H9 (cell line): ENCODE measurements at regions not wholly inside any gene's neighbourhood (a gene's known extent, or its start where the extent isn't known, plus 50 kb on each side); places are given as distances from the start of the nearest gene placed in this dataset.

Experiments used
- DNase-seq: peaks from one replicate; pipeline ENCODE4 v3.0.0-alpha.2; 2017
- H2AFZ ChIP-seq: one replicate; pipeline ENCODE4 v1.6.1; 2013; ENCODE audit warnings: mild to moderate bottlenecking, low read length, control low read depth, moderate library complexity
- H2AK5ac ChIP-seq: 2 replicates; pipeline ENCODE4 v1.6.1; 2013; ENCODE audit warnings: low read length, control low read depth, mixed read lengths; ENCODE audit not compliant: insufficient read length
- H2BK120ac ChIP-seq: one replicate; pipeline ENCODE4 v1.6.1; 2013; ENCODE audit warnings: low read depth, mild to moderate bottlenecking, low read length, control low read depth, inconsistent platforms; ENCODE audit not compliant: poor library complexity, severe bottlenecking
- H2BK12ac ChIP-seq: 2 replicates; pipeline ENCODE4 v1.6.1; 2013; ENCODE audit warnings: low read length, control low read depth, mixed read lengths, low read depth; ENCODE audit not compliant: insufficient read length
- H2BK15ac ChIP-seq: 2 replicates; pipeline ENCODE4 v1.6.1; 2013; ENCODE audit warnings: low read depth, low read length, control low read depth
- H2BK20ac ChIP-seq: one replicate; pipeline ENCODE4 v1.6.1; 2013; ENCODE audit warnings: low read depth, mild to moderate bottlenecking, low read length, control low read depth, inconsistent platforms; ENCODE audit not compliant: poor library complexity, severe bottlenecking
- H2BK5ac ChIP-seq: 2 replicates; pipeline ENCODE4 v1.6.1; 2013; ENCODE audit warnings: low read length, control low read depth, mixed read lengths; ENCODE audit not compliant: insufficient read length
- H3K14ac ChIP-seq: 2 replicates; pipeline ENCODE4 v1.6.1; 2013; ENCODE audit warnings: low read length, control low read depth; ENCODE audit not compliant: insufficient read depth
- H3K18ac ChIP-seq: 2 replicates; pipeline ENCODE4 v1.6.1; 2013; ENCODE audit warnings: low read depth, mild to moderate bottlenecking, mixed read lengths, low read length, control low read depth; ENCODE audit not compliant: insufficient read length
- H3K23ac ChIP-seq: 2 replicates; pipeline ENCODE4 v1.6.1; 2013; ENCODE audit warnings: low read length, control low read depth, mixed read lengths, low read depth; ENCODE audit not compliant: insufficient read length
- H3K23me2 ChIP-seq: 2 replicates; pipeline ENCODE4 v1.6.1; 2013; ENCODE audit warnings: low read depth, mild to moderate bottlenecking, mixed read lengths, low read length, control low read depth; ENCODE audit not compliant: insufficient read length, poor library complexity, severe bottlenecking
- H3K27ac ChIP-seq: 2 replicates; pipeline ENCODE4 v1.5.1; 2013; ENCODE audit warnings: low read length, control low read depth, mixed read lengths, low read depth; ENCODE audit not compliant: insufficient read length
- H3K27me3 ChIP-seq: 2 replicates; pipeline ENCODE4 v1.6.1; 2013; ENCODE audit warnings: low read length, control low read depth, inconsistent platforms; ENCODE audit not compliant: insufficient read depth
- H3K4ac ChIP-seq: 2 replicates; pipeline ENCODE4 v1.6.1; 2013; ENCODE audit warnings: low read depth, mild to moderate bottlenecking, control low read depth, inconsistent platforms, low read length, moderate library complexity
- H3K4me1 ChIP-seq: 2 replicates; pipeline ENCODE4 v1.6.1; 2013; ENCODE audit warnings: low read length, control low read depth, inconsistent platforms; ENCODE audit not compliant: insufficient read depth
- H3K4me2 ChIP-seq: 2 replicates; pipeline ENCODE4 v1.6.1; 2013; ENCODE audit warnings: low read length, control low read depth, mixed read lengths; ENCODE audit not compliant: insufficient read length, insufficient read depth
- H3K56ac ChIP-seq: 2 replicates; pipeline ENCODE4 v1.6.1; 2013; ENCODE audit warnings: low read depth, mild to moderate bottlenecking, mixed read lengths, low read length, control low read depth; ENCODE audit not compliant: insufficient read length
- H3K79me1 ChIP-seq: 2 replicates; pipeline ENCODE4 v1.6.1; 2013; ENCODE audit warnings: low read depth, mild to moderate bottlenecking, moderate library complexity, low read length, control low read depth, inconsistent platforms; ENCODE audit not compliant: insufficient read depth, poor library complexity, severe bottlenecking
- H3K79me2 ChIP-seq: 2 replicates; pipeline ENCODE4 v1.6.1; 2013; ENCODE audit warnings: low read length, control low read depth, inconsistent platforms; ENCODE audit not compliant: insufficient read depth
- H3K9ac ChIP-seq: 2 replicates; pipeline ENCODE4 v1.6.1; 2013; ENCODE audit warnings: low read length, control low read depth, mixed read lengths; ENCODE audit not compliant: insufficient read length; ENCODE audit errors: extremely low read depth
- H3K9me3 ChIP-seq: one replicate; pipeline ENCODE4 v1.6.1; 2013; ENCODE audit warnings: low read depth, low read length, inconsistent platforms; ENCODE audit not compliant: control insufficient read depth
- H3T11ph ChIP-seq: one replicate; pipeline ENCODE4 v1.6.1; 2013; ENCODE audit warnings: mild to moderate bottlenecking, low read length, control low read depth, inconsistent platforms
- H4K20me1 ChIP-seq: one replicate; pipeline ENCODE4 v1.6.1; 2013; ENCODE audit not compliant: control insufficient read depth, insufficient read length, insufficient read depth
- H4K5ac ChIP-seq: 2 replicates; pipeline ENCODE4 v1.6.1; 2013; ENCODE audit warnings: low read depth, mild to moderate bottlenecking, mixed read lengths, low read length, control low read depth; ENCODE audit not compliant: insufficient read length
- H4K8ac ChIP-seq: replicated peaks from 2 replicates; pipeline ENCODE4 v1.6.1; 2013; ENCODE audit warnings: low read length, control low read depth, mixed read lengths, low read depth; ENCODE audit not compliant: insufficient read length
- H4K91ac ChIP-seq: 2 replicates; pipeline ENCODE4 v1.6.1; 2013; ENCODE audit warnings: low read depth, mild to moderate bottlenecking, moderate library complexity, mixed read lengths, low read length, control low read depth; ENCODE audit not compliant: insufficient read length
- H3K27ac Mint-ChIP-seq, 3 experiments: 2 replicates in 2 of 3; 3 replicates in 1 of 3; pipeline ENCODE4 v1.8.0; 2020 to 2021; ENCODE audit warnings: mixed read lengths in 3 of 3, mild to moderate bottlenecking in 1 of 3, moderate library complexity in 1 of 3
- H3K27me3 Mint-ChIP-seq: 2 replicates; pipeline ENCODE4 v1.8.0; 2021; ENCODE audit warnings: low read depth, mild to moderate bottlenecking, moderate library complexity, mixed read lengths
- H3K36me3 Mint-ChIP-seq, 3 experiments: 2 replicates in 2 of 3; 3 replicates in 1 of 3; pipeline ENCODE4 v1.8.0; 2020 to 2021; ENCODE audit warnings: low read depth in 3 of 3, mixed read lengths in 3 of 3; ENCODE audit not compliant: insufficient read depth in 1 of 3
- H3K4me1 Mint-ChIP-seq, 2 experiments: 2 replicates each; pipeline ENCODE4 v1.8.0; 2020; ENCODE audit warnings: mixed read lengths in 2 of 2
- H3K4me3 Mint-ChIP-seq, 2 experiments: 2 replicates in 1 of 2; 3 replicates in 1 of 2; pipeline ENCODE4 v1.8.0; 2020 to 2021; ENCODE audit warnings: mild to moderate bottlenecking in 2 of 2, mixed read lengths in 2 of 2, moderate library complexity in 1 of 2
- H3K9me3 Mint-ChIP-seq, 2 experiments: 2 replicates in 1 of 2; 3 replicates in 1 of 2; pipeline ENCODE4 v1.8.0; 2020; ENCODE audit warnings: mild to moderate bottlenecking in 2 of 2, mixed read lengths in 2 of 2, moderate library complexity in 1 of 2
- CTCF ChIP-seq: fragments of 200-600 bp; sonication (generic); conservative IDR thresholded peaks from 3 replicates; pipeline ENCODE4 v1.8.0; 2021; ENCODE audit warnings: antibody characterized with exemption, mild to moderate bottlenecking
- WGBS: extraction: QIAGEN DNeasy Blood & Tissue Kit; methylation state at CpG from one replicate; pipeline ENCODE4 v1.1.7; 2013; ENCODE audit warnings: missing lambda C conversion rate, low lambda C conversion rate, mixed read lengths; ENCODE audit not compliant: insufficient read length; ENCODE audit errors: extremely low coverage; 5-methylcytosine and 5-hydroxymethylcytosine counted together

- whole genome bisulfite sequencing, result no CpG with 5 or more reads among the region's 2 CpGs
- Histone ChIP-seq H3T11ph (no peak overlapping the region), H3K4me1 (no peaks in the 10 kb centered on the region), H2BK5ac (no peak overlapping the region), H3K79me2 (no peaks in the 10 kb centered on the region), H4K20me1 (no peaks in the 10 kb centered on the region), H2BK15ac (no peak overlapping the region), H3K9ac (no peak overlapping the region), H3K23me2 (no peaks in the 10 kb centered on the region), H3K56ac (no peak overlapping the region), H3K79me1 (no peaks in the 10 kb centered on the region), H2BK12ac (no peak overlapping the region), H4K5ac (no peak overlapping the region), H3K4ac (no peak overlapping the region), H2AK5ac (no peak overlapping the region), H2BK120ac (no peak overlapping the region), H2AFZ (no peak overlapping the region), H3K23ac (no peak overlapping the region), H4K8ac (no peak overlapping the region), H3K18ac (no peak overlapping the region), H3K4me2 (no peak overlapping the region), H4K91ac (no peak overlapping the region), H3K27ac (no peak overlapping the region), H3K9me3 (no peaks in the 10 kb centered on the region), H3K27me3 (no peaks in the 10 kb centered on the region), H2BK20ac (no peak overlapping the region), H3K14ac (no peak overlapping the region)
- no peak for TF ChIP-seq CTCF
- H3K27me3 Mint-ChIP-seq, result no peaks in the 10 kb centered on the region
- no peak overlapping the region for H3K4me3 Mint-ChIP-seq
- H3K9me3 Mint-ChIP-seq, result peaks cover 11 to 16% of the 10 kb centered on the region in 2 experiments; a peak in 4 of 5 replicates
- H3K27ac Mint-ChIP-seq, result no peak overlapping the region
- no peak for DNase-seq
- peaks cover 10 to 18% (median 11%) of the 10 kb centered on the region in 3 experiments for H3K36me3 Mint-ChIP-seq
- H3K4me1 Mint-ChIP-seq, result peaks cover 8 to 20% of the 10 kb centered on the region in 2 experiments
These were observed 1241.2 kb upstream of the FLRT2 start for GRCh38 chr14:84288781-84289180.
